Lower leg skin (tissue), 4 donors: ENCODE measurements at regions not wholly inside any gene's neighbourhood (a gene's known extent, or its start where the extent isn't known, plus 50 kb on each side); places are given as distances from the start of the nearest gene placed in this dataset.

Experiments used
- DNase-seq, 2 donors: peaks; one replicate each; pipeline ENCODE4 v3.0.0-alpha.2; 2019; ENCODE audit warnings: low spot score in 2 of 2
- H3K4me3 ChIP-seq: fragments of 200-600 bp; sonication (generic); 2 replicates; pipeline ENCODE4 v1.5.1; 2017; ENCODE audit warnings: mild to moderate bottlenecking, low read depth; ENCODE audit not compliant: poor library complexity, severe bottlenecking
- CTCF ChIP-seq, 3 donors: fragments of 450-650 bp; IDR thresholded peaks; one replicate each; pipeline ENCODE4 v1.5.1; 2016; ENCODE audit warnings: antibody characterized with exemption in 3 of 3, mild to moderate bottlenecking in 3 of 3, moderate library complexity in 2 of 3
- POLR2A ChIP-seq, 2 donors: fragments of 450-650 bp; IDR thresholded peaks; one replicate each; pipeline ENCODE4 v1.6.1; 2016 to 2017; ENCODE audit warnings: antibody characterized with exemption in 2 of 2, mild to moderate bottlenecking in 1 of 2, moderate library complexity in 1 of 2
- WGBS, 2 donors: methylation state at CpG; one replicate each; pipeline ENCODE4 v1.1.5; 2018; 5-methylcytosine and 5-hydroxymethylcytosine counted together
- intact Hi-C: fragments of 100-400 bp; cut with DNase I; formaldehyde crosslinking; loops from one replicate; pipeline ENCODE4 v1.15.0; 2023; ENCODE audit warnings: low total_unique reads

- intact Hi-C loops = no loop called here
- no peak for TF ChIP-seq CTCF (IDR thresholded peaks at IDR 0.05)
- no peak for TF ChIP-seq POLR2A (IDR thresholded peaks at IDR 0.05)
- peak; percentile 95 to 98 for DNase-seq
- H3K4me3 ChIP-seq = peak overlapping the region; percentile 90
- 0% methylated on average over 46 to 59 of the region's 59 CpGs for WGBS, 2 donors
Measured at GRCh38 chr16:31713071-31713944, 160.3 kb upstream of the ZNF267 start.

GRCh38 chr16:31713945-31714902 lies 159.4 kb upstream of the ZNF267 start:
- H3K4me3 ChIP-seq = peak overlapping the region; percentile 90
- intact Hi-C loops = no loop called here
- peak in 1 of 2 donors; percentile 81 for DNase-seq
- WGBS, 2 donors = 43 to 49% methylated on average over 12 of the region's 12 CpGs
- TF ChIP-seq POLR2A (IDR thresholded peaks at IDR 0.05) = no peak
- no peak for TF ChIP-seq CTCF (IDR thresholded peaks at IDR 0.05)

GRCh38 chr16:31714903-31715504 lies 158.6 kb upstream of the ZNF267 start:
- TF ChIP-seq CTCF (IDR thresholded peaks at IDR 0.05) (no peak), POLR2A (IDR thresholded peaks at IDR 0.05) (no peak)
- 64 to 71% methylated on average over 2 of the region's 2 CpGs for whole genome bisulfite sequencing, 2 donors
- intact Hi-C loops = no loop called here
- no peak overlapping the region for H3K4me3 ChIP-seq
- peak in 1 of 2 donors; percentile 54 for DNase-seq

- TF ChIP-seq POLR2A (IDR thresholded peaks at IDR 0.05) (no peak), CTCF (IDR thresholded peaks at IDR 0.05) (no peak)
- 90 to 96% methylated on average over 4 of the region's 4 CpGs for WGBS, 2 donors
- H3K4me3 ChIP-seq = no peak overlapping the region
- no peak for DNase-seq
- intact Hi-C loops = no loop called here
Measured at GRCh38 chr16:31715915-31716314, 157.7 kb upstream of the ZNF267 start.

GRCh38 chr16:31718998-31719397 lies 154.6 kb upstream of the ZNF267 start:
- intact Hi-C loops = no loop called here
- TF ChIP-seq CTCF (IDR thresholded peaks at IDR 0.05) (no peak), POLR2A (IDR thresholded peaks at IDR 0.05) (no peak)
- no peak overlapping the region for H3K4me3 ChIP-seq
- no peak for DNase-seq
- 72 to 74% methylated on average over 4 of the region's 4 CpGs for WGBS, 2 donors
